ENCODE measurements at regions not wholly inside any gene's neighbourhood (a gene's known extent, or its start where the extent isn't known, plus 50 kb on each side); places are given as distances from the start of the nearest gene placed in this dataset.

GRCh38 chr12:92089559-92089958 is 56.1 kb downstream of the BTG1 start:
- H3K27ac ChIP-seq: no peak overlapping the region
- DNase-seq (ENCODE audit: low read depth, low spot score): no peak

GRCh38 chr12:92088805-92089204 is 56.8 kb downstream of the BTG1 start:
- no peak overlapping the region for H3K27ac ChIP-seq
- no peak for DNase-seq (ENCODE audit: low read depth, low spot score)

- no peak overlapping the region for H3K27ac ChIP-seq
- DNase-seq (ENCODE audit: low read depth, low spot score): no peak
These were observed 60.0 kb downstream of the BTG1 start for GRCh38 chr12:92085736-92086040.

GRCh38 chr12:92085040-92085735 is 60.5 kb downstream of the BTG1 start:
- DNase-seq (ENCODE audit: low read depth, low spot score): no peak
- no peak overlapping the region for H3K27ac ChIP-seq

GRCh38 chr12:92080911-92081285 is 64.7 kb downstream of the BTG1 start:
- peak overlapping the region; percentile 88 for H3K27ac ChIP-seq
- no peak for DNase-seq (ENCODE audit: low read depth, low spot score)

GRCh38 chr12:92079054-92079385 is 66.6 kb downstream of the BTG1 start:
- H3K27ac ChIP-seq: peak overlapping the region; percentile 88
- DNase-seq (ENCODE audit: low read depth, low spot score): no peak

GRCh38 chr12:92078167-92079053 is 67.2 kb downstream of the BTG1 start:
- peak; percentile 93 for DNase-seq (ENCODE audit: low read depth, low spot score)
- peak overlapping the region; percentile 88 for H3K27ac ChIP-seq

GRCh38 chr12:92077530-92077929 is 68.1 kb downstream of the BTG1 start:
- no peak for DNase-seq (ENCODE audit: low read depth, low spot score)
- H3K27ac ChIP-seq: peak overlapping the region; percentile 88

- no peak for DNase-seq (ENCODE audit: low read depth, low spot score)
- H3K27ac ChIP-seq: no peak overlapping the region
These were observed 69.5 kb downstream of the BTG1 start for GRCh38 chr12:92076101-92076500.

- no peak overlapping the region for H3K27ac ChIP-seq
- no peak for DNase-seq (ENCODE audit: low read depth, low spot score)
These were observed 70.2 kb downstream of the BTG1 start for GRCh38 chr12:92075425-92075914.

- no peak for DNase-seq (ENCODE audit: low read depth, low spot score)
- H3K27ac ChIP-seq: no peak overlapping the region
These were observed 70.8 kb downstream of the BTG1 start for GRCh38 chr12:92074889-92075288.

- no peak overlapping the region for H3K27ac ChIP-seq
- DNase-seq (ENCODE audit: low read depth, low spot score): no peak
These were observed 72.6 kb downstream of the BTG1 start for GRCh38 chr12:92073094-92073493.

GRCh38 chr12:92072112-92072511 is 73.5 kb downstream of the BTG1 start:
- no peak overlapping the region for H3K27ac ChIP-seq

GRCh38 chr12:92070864-92071445 is 74.7 kb downstream of the BTG1 start:
- DNase-seq (ENCODE audit: low read depth, low spot score): no peak
- H3K27ac ChIP-seq: no peak overlapping the region

More at GRCh38 chr12:92072112-92072511, 73.5 kb downstream of the BTG1 start:
- no peak for DNase-seq (ENCODE audit: low read depth, low spot score)

GRCh38 chr12:92070054-92070863 is 75.4 kb downstream of the BTG1 start:
- H3K27ac ChIP-seq: no peak overlapping the region
- DNase-seq (ENCODE audit: low read depth, low spot score): no peak

- H3K27ac ChIP-seq: no peak overlapping the region
- no peak for DNase-seq (ENCODE audit: low read depth, low spot score)
These were observed 77.2 kb downstream of the BTG1 start for GRCh38 chr12:92068459-92068858.

GRCh38 chr12:92065639-92066038 is 80.0 kb downstream of the BTG1 start:
- no peak for DNase-seq (ENCODE audit: low read depth, low spot score)
- no peak overlapping the region for H3K27ac ChIP-seq

GRCh38 chr12:92065018-92065499 is 80.6 kb downstream of the BTG1 start:
- no peak overlapping the region for H3K27ac ChIP-seq
- no peak for DNase-seq (ENCODE audit: low read depth, low spot score)

GRCh38 chr12:92064422-92064821 is 81.2 kb downstream of the BTG1 start:
- no peak for DNase-seq (ENCODE audit: low read depth, low spot score)
- no peak overlapping the region for H3K27ac ChIP-seq

GRCh38 chr12:92063641-92064040 is 82.0 kb downstream of the BTG1 start:
- no peak for DNase-seq (ENCODE audit: low read depth, low spot score)
- H3K27ac ChIP-seq: no peak overlapping the region
